HG03064 (cell line): ENCODE measurements at regions not wholly inside any gene's neighbourhood (a gene's known extent, or its start where the extent isn't known, plus 50 kb on each side); places are given as distances from the start of the nearest gene placed in this dataset.

Experiments used
- ATAC-seq: cut with Tn5 transposase; IDR thresholded peaks from one replicate; pipeline ENCODE4 v1.9.1; 2021; ENCODE audit warnings: low read depth; ENCODE audit not compliant: unreplicated experiment

DNA sequence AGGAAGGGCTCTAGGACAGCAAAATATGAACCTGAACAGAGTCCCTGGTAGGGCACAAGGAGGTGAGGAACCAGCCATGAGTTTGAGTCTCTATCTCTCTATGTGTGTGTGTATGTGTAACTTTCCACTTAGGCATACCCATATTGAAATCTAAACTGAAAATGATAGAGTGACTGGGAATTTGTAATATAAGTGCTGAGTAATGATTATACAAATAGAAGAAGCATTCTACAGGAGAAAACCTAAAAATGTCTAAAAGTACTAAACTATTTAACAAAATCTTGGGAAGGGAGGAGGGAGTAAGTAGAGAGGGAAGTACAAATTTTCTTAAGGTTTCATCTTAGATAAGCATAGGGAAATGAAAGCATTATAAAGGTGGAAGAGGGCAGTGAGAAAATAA, 97.1 kb upstream of the ZC3H12C start:
- ATAC-seq = no peak

- ATAC-seq = no peak
These were observed 94.3 kb upstream of the ZC3H12C start for GRCh38 chr11:109998921-109999320.

GRCh38 chr11:110000031-110000502, 93.1 kb upstream of the ZC3H12C start:
- ATAC-seq = peak; percentile 91

DNA sequence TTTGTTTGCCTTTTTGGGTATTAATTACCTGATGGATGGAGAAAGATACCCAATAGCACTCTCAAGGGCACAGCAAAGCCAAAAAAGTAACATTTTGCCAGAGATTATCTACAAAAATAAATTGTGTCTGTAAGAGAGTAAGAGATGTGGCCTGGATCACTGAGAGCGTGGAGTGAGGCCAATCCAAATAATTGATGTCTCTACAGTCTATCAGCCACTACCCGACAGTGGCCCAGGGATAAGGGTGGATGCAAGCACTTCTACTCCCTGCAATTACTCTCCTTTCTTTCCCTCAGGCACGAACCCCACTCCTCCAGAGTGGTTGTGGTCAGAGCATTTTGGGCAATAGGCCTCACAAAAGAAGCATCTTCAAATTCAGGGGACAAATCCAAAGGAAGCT, 92.3 kb upstream of the ZC3H12C start:
- ATAC-seq = no peak

DNA sequence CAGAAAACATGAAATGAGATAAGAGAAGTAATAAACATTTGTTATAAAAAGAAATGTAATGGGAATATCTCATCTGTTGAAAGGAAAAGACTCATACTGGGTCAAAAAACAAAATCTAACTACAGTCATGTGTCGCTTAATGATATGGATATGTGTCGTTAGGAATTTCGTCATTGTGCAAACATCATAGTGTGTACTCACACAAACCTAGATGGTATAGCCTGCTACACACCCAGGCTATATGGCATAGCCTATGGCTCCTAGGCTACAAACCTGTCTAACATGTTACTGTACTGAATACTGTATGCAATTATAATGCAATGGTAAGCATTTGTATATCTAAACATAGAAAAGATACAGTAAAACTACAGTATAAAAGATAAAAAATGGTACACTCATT, 89.8 kb upstream of the ZC3H12C start:
- no peak for ATAC-seq

- ATAC-seq = no peak
These were observed 81.6 kb upstream of the ZC3H12C start for GRCh38 chr11:110011595-110011994.

GRCh38 chr11:110015695-110016094, 77.5 kb upstream of the ZC3H12C start:
- no peak for ATAC-seq

DNA sequence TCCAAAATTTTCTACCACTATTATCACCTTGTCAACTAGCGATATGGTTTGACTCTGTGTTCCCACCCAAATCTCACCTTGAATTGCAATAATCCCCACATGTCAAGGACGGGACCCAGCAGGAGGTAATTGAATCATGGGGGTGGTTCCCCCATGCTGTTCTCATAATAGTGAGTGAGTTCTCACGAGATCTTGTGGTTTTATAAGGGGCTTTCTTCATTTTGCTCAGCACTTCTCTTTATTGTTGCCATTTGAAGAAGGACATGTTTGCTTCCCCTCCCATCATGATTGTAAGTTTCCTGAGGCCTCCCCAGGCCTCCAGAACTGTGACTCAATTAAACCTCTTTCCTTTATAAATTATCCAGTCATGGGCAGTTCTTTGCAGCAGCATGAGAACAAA, 73.5 kb upstream of the ZC3H12C start:
- no peak for ATAC-seq

DNA sequence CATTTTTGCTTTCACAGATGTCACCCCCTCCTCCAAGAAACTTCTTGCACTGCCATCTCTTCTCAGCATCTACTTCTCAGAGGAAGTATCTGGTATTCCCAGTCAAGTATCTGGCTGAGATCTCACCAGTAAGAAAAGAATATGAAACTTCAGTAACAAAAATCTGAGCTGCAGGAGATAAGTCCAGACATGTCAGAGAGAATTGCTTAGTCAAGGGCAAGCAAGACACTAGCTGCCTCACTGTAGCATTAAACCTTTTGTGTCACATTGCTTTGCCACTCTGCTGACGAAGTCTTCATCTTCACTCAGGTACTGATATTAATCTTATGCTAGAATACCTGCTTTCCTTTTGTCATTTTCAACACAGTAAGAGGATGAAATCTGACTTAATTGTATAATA, 70.6 kb upstream of the ZC3H12C start:
- no peak for ATAC-seq

DNA sequence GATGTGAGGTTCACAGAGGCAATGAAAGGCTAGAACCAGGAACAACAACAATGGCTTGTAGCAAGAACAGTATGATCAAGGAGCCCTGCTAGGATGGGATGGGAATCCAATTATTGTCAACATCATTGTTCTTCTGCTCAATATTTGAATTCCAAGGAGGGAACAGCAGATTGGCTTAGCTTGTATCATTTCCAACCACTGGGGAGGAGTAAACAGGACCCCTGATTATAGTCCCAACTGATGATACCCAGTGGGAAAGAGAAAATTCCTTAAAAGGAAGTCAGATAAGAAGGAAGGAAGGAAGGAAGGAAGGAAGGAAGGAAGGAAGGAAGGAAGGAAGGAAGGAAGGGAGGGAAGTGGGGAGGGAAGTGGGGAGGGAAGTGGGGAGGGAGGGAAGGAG, 69.5 kb upstream of the ZC3H12C start:
- ATAC-seq = no peak

DNA sequence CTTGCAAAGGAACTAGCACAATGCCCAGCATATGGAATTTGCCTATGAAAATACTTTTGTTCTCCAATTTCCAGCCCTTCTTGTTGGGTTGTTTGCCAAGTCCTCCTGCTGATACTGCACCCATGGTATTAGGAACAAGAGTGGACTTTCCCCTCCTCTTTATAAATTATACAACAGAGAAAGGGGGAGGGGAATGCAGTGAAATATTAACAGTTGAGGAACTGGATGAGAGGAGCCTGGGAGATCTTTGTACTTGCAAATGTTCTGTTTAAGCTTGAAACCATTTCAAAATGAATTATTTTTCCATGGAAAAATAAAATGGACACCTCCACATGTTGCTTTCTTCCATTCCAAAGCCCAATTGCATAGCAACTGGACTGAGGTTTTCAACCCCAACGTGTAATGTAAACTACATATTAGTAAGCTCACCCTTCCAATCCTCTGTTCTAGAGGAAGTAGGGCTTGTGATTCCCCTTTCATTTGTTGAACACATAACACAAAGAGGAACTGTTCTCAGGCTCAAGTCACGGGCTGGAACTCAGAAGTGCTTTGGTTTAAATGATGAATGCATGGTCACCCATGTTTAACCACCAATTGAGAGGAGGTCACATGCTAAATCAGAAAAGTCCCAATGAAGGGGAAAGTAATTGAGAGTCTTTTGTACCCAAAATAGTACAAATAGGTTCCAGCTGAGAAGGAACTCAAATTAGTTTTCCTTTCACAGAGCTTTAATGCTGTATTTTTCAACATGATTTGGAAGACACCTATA, 66.2 kb upstream of the ZC3H12C start:
- ATAC-seq = peak; percentile 87

GRCh38 chr11:110027627-110028371, 65.4 kb upstream of the ZC3H12C start:
- peak; percentile 40 for ATAC-seq

DNA sequence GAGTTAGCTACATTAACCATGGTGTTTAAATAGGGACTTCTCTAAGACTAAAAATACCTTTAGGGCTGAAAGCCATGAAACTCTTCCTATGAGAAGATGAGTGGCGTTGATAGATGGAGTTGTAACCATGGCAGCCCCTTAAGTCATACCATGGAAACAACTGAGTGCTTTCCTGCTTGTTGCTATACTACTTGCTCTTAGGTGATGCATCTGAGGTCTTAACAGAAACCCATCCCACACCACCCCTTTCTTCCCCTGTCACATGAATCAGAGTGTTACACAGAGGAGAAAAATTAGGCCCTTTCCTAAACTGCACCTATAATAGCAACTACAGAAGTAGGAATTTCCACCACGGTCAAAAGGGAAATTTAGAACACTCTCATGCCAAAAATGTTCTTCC, 64.3 kb upstream of the ZC3H12C start:
- no peak for ATAC-seq

GRCh38 chr11:110029714-110030113, 63.5 kb upstream of the ZC3H12C start:
- no peak for ATAC-seq

GRCh38 chr11:110031171-110031570, 62.0 kb upstream of the ZC3H12C start:
- ATAC-seq = no peak

- no peak for ATAC-seq
These were observed 60.9 kb upstream of the ZC3H12C start for GRCh38 chr11:110032259-110032658.

- no peak for ATAC-seq
These were observed 60.1 kb upstream of the ZC3H12C start for GRCh38 chr11:110032957-110033570.

DNA sequence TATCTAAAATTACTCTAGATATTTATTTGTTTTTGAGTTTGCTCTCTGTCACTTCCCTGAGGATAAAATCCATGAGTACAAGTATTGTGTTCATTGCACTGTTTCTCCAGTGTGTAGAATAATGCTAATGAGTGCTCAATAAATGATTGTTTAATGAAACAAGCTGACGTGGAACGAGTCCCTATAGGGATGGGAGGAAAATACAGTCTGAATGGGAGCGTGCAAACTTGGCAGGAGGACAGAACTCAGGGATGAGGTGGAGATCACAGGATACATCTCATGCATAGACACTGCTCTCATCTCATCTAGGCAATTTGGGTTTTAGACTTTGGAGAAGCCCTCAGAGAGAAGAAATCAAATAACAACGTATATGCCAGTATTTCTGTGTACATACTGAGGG, 58.4 kb upstream of the ZC3H12C start:
- no peak for ATAC-seq

DNA sequence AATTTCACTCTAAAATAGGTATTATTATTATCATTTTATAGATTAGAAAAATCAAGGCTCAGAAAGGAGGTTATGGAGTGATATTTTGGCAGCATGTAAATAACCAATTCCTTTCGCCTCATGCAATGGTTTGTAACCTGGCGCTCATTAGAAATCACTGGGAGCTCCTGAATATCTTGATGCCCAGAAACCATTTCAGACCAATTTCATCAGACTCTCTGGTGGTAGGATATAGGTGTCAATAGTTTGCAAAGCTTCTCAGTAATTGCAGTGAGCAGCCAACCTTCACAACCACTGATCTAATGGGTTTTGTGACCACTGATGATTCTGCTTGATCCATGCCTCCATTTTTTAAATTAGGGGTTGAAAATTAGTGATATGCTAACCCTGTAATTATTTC, 57.8 kb upstream of the ZC3H12C start:
- ATAC-seq = no peak

- ATAC-seq = no peak
These were observed 55.0 kb upstream of the ZC3H12C start for GRCh38 chr11:110038201-110038600.
